HEK293 (cell line): ENCODE measurements at regions not wholly inside any gene's neighbourhood (a gene's known extent, or its start where the extent isn't known, plus 50 kb on each side); places are given as distances from the start of the nearest gene placed in this dataset.

Experiments
- ELK4 ChIP-seq: IDR thresholded peaks from 2 replicates; pipeline ENCODE4 v1.6.1; 2011; ENCODE audit warnings: mild to moderate bottlenecking, low read depth, low read length, borderline replicate concordance
- PRDM10 ChIP-seq: fragments of 450-650 bp; formaldehyde crosslinking; IDR thresholded peaks from 2 replicates; pipeline ENCODE4 v1.5.1; 2016; ENCODE audit warnings: missing biosample characterization, missing genetic modification characterization
- ZNF24 ChIP-seq: fragments of 450-650 bp; formaldehyde crosslinking; IDR thresholded peaks from 2 replicates; pipeline ENCODE4 v1.5.1; 2016; ENCODE audit warnings: missing biosample characterization, missing genetic modification characterization
- ZNF426 ChIP-seq: fragments of 450-650 bp; formaldehyde crosslinking; IDR thresholded peaks from 2 replicates; pipeline ENCODE4 v1.5.1; 2017; ENCODE audit warnings: missing biosample characterization, missing genetic modification characterization, mild to moderate bottlenecking, inconsistent platforms, moderate library complexity
- ZNF830 ChIP-seq: fragments of 450-650 bp; IDR thresholded peaks from 2 replicates; pipeline ENCODE4 v1.5.0; 2018; ENCODE audit warnings: missing biosample characterization, missing genetic modification characterization, low read depth, mild to moderate bottlenecking, moderate library complexity

GRCh38 chr3:145013931-145014330 lies 1042.3 kb downstream of the DIPK2A start:
- TF ChIP-seq ELK4 (no peak), ZNF24 (tag by site-specific recombination) (no peak), PRDM10 (tag by site-specific recombination) (no peak), ZNF426 (tag by site-specific recombination) (no peak), ZNF830 (tag by site-specific recombination) (no peak)
